Endothelial cell of umbilical vein (primary cell): ENCODE measurements at regions not wholly inside any gene's neighbourhood (a gene's known extent, or its start where the extent isn't known, plus 50 kb on each side); places are given as distances from the start of the nearest gene placed in this dataset.

Experiments
- BruUV-seq: library from RNA; stranded (reverse); fragments of 400-500 nt; replicated peaks from 2 replicates; lab custom pipeline; 2021; lab: Mats Ljungman, UMichigan
- CTCF ChIA-PET: fragments of 300-600, 350-600 bp; sonication (Branson Sonifier 250); formaldehyde crosslinking; loops from one replicate; lab custom pipeline; 2021; ENCODE audit warnings: antibody characterized with exemption, inconsistent platforms; lab: Charles Lee
- POLR2A ChIA-PET: fragments of 300-600, 350-600 bp; sonication (Branson Sonifier 250); formaldehyde crosslinking; loops from one replicate; lab custom pipeline; 2021; ENCODE audit warnings: antibody characterized with exemption, inconsistent platforms; lab: Charles Lee
- DNase-seq: peaks from one replicate; pipeline ENCODE4 v3.0.0-alpha.2; 2011; ENCODE audit warnings: low read depth, low spot score
- FAIRE-seq: peaks from 2 replicates; lab custom pipeline; 2011; peaks lifted over from hg19 to GRCh38; lab: Jason Lieb, UNC
- H2AFZ ChIP-seq: 2 replicates; pipeline ENCODE4 v1.6.0; 2012; ENCODE audit warnings: low read depth, low read length, control low read depth, inconsistent platforms
- H3K27ac ChIP-seq: 2 replicates; pipeline ENCODE4 v1.5.1; 2011; ENCODE audit warnings: low read depth, mild to moderate bottlenecking, control low read depth, low read length, moderate library complexity; ENCODE audit not compliant: insufficient read depth
- H3K27me3 ChIP-seq, 2 experiments: 2 replicates each; pipeline versions ENCODE4 v1.6.0 to v1.6.1; 2011; ENCODE audit warnings: low read length in 2 of 2, mixed read lengths in 1 of 2; ENCODE audit not compliant: control insufficient read depth in 2 of 2, insufficient read depth in 2 of 2
- H3K36me3 ChIP-seq, 2 experiments: 2 replicates in 1 of 2; 3 replicates in 1 of 2; pipeline ENCODE4 v1.5.1; 2011; ENCODE audit warnings: low read length in 2 of 2, mild to moderate bottlenecking in 1 of 2, moderate library complexity in 1 of 2; ENCODE audit not compliant: control insufficient read depth in 2 of 2, insufficient read depth in 2 of 2; ENCODE audit errors: extremely low read depth in 1 of 2
- H3K4me1 ChIP-seq: 3 replicates; pipeline ENCODE4 v1.5.1; 2011; ENCODE audit warnings: mild to moderate bottlenecking, low read length; ENCODE audit not compliant: control insufficient read depth, insufficient read depth; ENCODE audit errors: extremely low read depth
- H3K4me2 ChIP-seq: 2 replicates; pipeline ENCODE4 v1.6.1; 2011; ENCODE audit warnings: low read length, control low read depth, mixed read lengths; ENCODE audit not compliant: insufficient read depth
- H3K4me3 ChIP-seq, 3 experiments: fragments of 200-600 bp in 1 of 3; sonication (generic), shearing (Covaris generic) in 1 of 3; replicated peaks in 1 of 3; 2 replicates each; pipeline ENCODE4 v1.5.1; 2011 to 2016; ENCODE audit warnings: control low read depth in 3 of 3, low read length in 3 of 3, mild to moderate bottlenecking in 2 of 3, inconsistent platforms in 1 of 3, low read depth in 1 of 3, moderate library complexity in 1 of 3; ENCODE audit not compliant: insufficient read depth in 1 of 3
- H3K79me2 ChIP-seq: 2 replicates; pipeline ENCODE4 v1.6.0; 2012; ENCODE audit warnings: low read length, inconsistent platforms; ENCODE audit not compliant: control insufficient read depth, insufficient read depth
- H3K9ac ChIP-seq: replicated peaks from 2 replicates; pipeline ENCODE3; 2011; ENCODE audit warnings: low read length, control low read depth; ENCODE audit not compliant: insufficient read depth; ENCODE audit errors: extremely low read depth
- H3K9me1 ChIP-seq: replicated peaks from 3 replicates; pipeline ENCODE4 v1.6.0; 2011; ENCODE audit warnings: mild to moderate bottlenecking, low read length; ENCODE audit not compliant: control insufficient read depth, insufficient read depth; ENCODE audit errors: extremely low read depth
- H3K9me3 ChIP-seq: replicated peaks from 2 replicates; pipeline ENCODE4 v1.5.1; 2012; ENCODE audit warnings: low read length, inconsistent platforms; ENCODE audit not compliant: control insufficient read depth, insufficient read depth
- H4K20me1 ChIP-seq: replicated peaks from 2 replicates; pipeline ENCODE3; 2011; ENCODE audit warnings: mild to moderate bottlenecking, low read length; ENCODE audit not compliant: control insufficient read depth, insufficient read depth; ENCODE audit errors: extremely low read depth
- EZH2 ChIP-seq: IDR thresholded peaks from 2 replicates; pipeline ENCODE4 v1.6.1; 2012; ENCODE audit warnings: borderline replicate concordance, low read depth, mild to moderate bottlenecking, moderate library complexity, low read length, inconsistent platforms; ENCODE audit not compliant: severe bottlenecking
- FOS ChIP-seq: IDR thresholded peaks from 2 replicates; pipeline ENCODE4 v1.6.1; 2011; ENCODE audit warnings: mild to moderate bottlenecking, low read length, moderate library complexity, borderline replicate concordance; ENCODE audit not compliant: insufficient read depth
- GATA2 ChIP-seq: IDR thresholded peaks from 2 replicates; pipeline ENCODE4 v1.7.0; 2011; ENCODE audit warnings: low read depth, mild to moderate bottlenecking, moderate library complexity, mixed read lengths, low read length; ENCODE audit not compliant: insufficient read length, insufficient read depth
- JUN ChIP-seq: IDR thresholded peaks from 2 replicates; pipeline ENCODE4 v1.6.1; 2011; ENCODE audit warnings: borderline replicate concordance, low read depth; ENCODE audit not compliant: insufficient read length, insufficient read depth
- MAX ChIP-seq: IDR thresholded peaks from 2 replicates; pipeline ENCODE4 v1.6.1; 2011; ENCODE audit not compliant: insufficient read depth, insufficient read length
- MYC ChIP-seq: IDR thresholded peaks from one replicate; pipeline ENCODE4 v1.6.1; 2011; ENCODE audit warnings: mild to moderate bottlenecking, low read depth, low read length
- POLR2A ChIP-seq: IDR thresholded peaks from 2 replicates; pipeline ENCODE4 v1.6.1; 2012; ENCODE audit warnings: low read depth, mild to moderate bottlenecking, control low read depth, low read length
- POLR2AphosphoS5 ChIP-seq: IDR thresholded peaks from 2 replicates; pipeline ENCODE4 v1.6.1; 2012; ENCODE audit warnings: low read depth, mild to moderate bottlenecking, control low read depth, low read length, moderate library complexity; ENCODE audit not compliant: insufficient read depth
- dilution Hi-C: fragments of 300-500 bp; cut with MboI; formaldehyde crosslinking; loops from one replicate; pipeline ENCODE4 v1.15.0; 2019; ENCODE audit warnings: low sequenced_read_pairs; ENCODE audit not compliant: extremely low pct_ligation_motif_present
- intact Hi-C: fragments of 100-400 bp; cut with micrococcal nuclease; formaldehyde crosslinking; loops from one replicate; pipeline ENCODE4 v1.10.0; 2022
- TF ChIP-seq, protein P1 (sequence below), 2 donors: IDR thresholded peaks; 1 replicate in 1 of 2; 2 replicates in 1 of 2; pipeline ENCODE4 v1.5.1; 2011; ENCODE audit warnings: low read length in 2 of 2, mild to moderate bottlenecking in 2 of 2, moderate library complexity in 2 of 2, control low read depth in 1 of 2, inconsistent platforms in 1 of 2, low read depth in 1 of 2; ENCODE audit not compliant: insufficient read depth in 1 of 2; ENCODE audit errors: extremely low read depth in 1 of 2

- no peak overlapping the region for H2AFZ ChIP-seq
- H3K27me3 ChIP-seq = no peaks in the 10 kb centered on the region
- no peak overlapping the region for H3K9ac ChIP-seq
- no peak overlapping the region for H3K27ac ChIP-seq
- H3K4me3 ChIP-seq = no peak overlapping the region
- no peaks in the 10 kb centered on the region for H3K36me3 ChIP-seq
- CTCF ChIA-PET = no interaction called here
- H4K20me1 ChIP-seq = no peaks in the 10 kb centered on the region
- H3K4me2 ChIP-seq = no peak overlapping the region
- H3K4me1 ChIP-seq = no peaks in the 10 kb centered on the region
- peaks cover 2% of the 10 kb centered on the region for H3K9me3 ChIP-seq
- no peaks in the 10 kb centered on the region for H3K79me2 ChIP-seq
- FAIRE-seq (no peak), DNase-seq (no peak)
- POLR2A ChIA-PET = no interaction called here
- intact Hi-C loops (no loop called here), dilution Hi-C loops (no loop called here)
- TF ChIP-seq MYC = no peak
- no peak for TF ChIP-seq POLR2AphosphoS5
- no peak for TF ChIP-seq GATA2
- TF ChIP-seq MAX = no peak
- TF ChIP-seq, protein P1, sequence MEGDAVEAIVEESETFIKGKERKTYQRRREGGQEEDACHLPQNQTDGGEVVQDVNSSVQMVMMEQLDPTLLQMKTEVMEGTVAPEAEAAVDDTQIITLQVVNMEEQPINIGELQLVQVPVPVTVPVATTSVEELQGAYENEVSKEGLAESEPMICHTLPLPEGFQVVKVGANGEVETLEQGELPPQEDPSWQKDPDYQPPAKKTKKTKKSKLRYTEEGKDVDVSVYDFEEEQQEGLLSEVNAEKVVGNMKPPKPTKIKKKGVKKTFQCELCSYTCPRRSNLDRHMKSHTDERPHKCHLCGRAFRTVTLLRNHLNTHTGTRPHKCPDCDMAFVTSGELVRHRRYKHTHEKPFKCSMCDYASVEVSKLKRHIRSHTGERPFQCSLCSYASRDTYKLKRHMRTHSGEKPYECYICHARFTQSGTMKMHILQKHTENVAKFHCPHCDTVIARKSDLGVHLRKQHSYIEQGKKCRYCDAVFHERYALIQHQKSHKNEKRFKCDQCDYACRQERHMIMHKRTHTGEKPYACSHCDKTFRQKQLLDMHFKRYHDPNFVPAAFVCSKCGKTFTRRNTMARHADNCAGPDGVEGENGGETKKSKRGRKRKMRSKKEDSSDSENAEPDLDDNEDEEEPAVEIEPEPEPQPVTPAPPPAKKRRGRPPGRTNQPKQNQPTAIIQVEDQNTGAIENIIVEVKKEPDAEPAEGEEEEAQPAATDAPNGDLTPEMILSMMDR (IDR thresholded peaks at IDR 0.05; ENCODE audit: extremely low read depth in 1 of 2, insufficient read depth in 1 of 2, low read depth in 1 of 2, low read length in 2 of 2) = no peak
- no peak for TF ChIP-seq POLR2A
- no peak for TF ChIP-seq EZH2
- TF ChIP-seq FOS = no peak
- no peak for TF ChIP-seq JUN
- no peaks in the 10 kb centered on the region for H3K9me1 ChIP-seq
- BruUV-seq = no TSS peak
These were observed 426.5 kb downstream of the IGSF11 start for GRCh38 chr3:118607915-118608820.
